ENCODE measurements at regions not wholly inside any gene's neighbourhood (a gene's known extent, or its start where the extent isn't known, plus 50 kb on each side); places are given as distances from the start of the nearest gene placed in this dataset.

- no peak for DNase-seq
- no peaks in the 10 kb centered on the region for H3K36me3 ChIP-seq
- 30% methylated on average over 3 of the region's 3 CpGs for WGBS (ENCODE audit: insufficient coverage, low coverage, low lambda C conversion rate, missing lambda C conversion rate)
- H3K4me1 ChIP-seq = no peaks in the 10 kb centered on the region
- intact Hi-C loops (cut with DNase I) = no loop called here
- H3K27ac ChIP-seq = no peak overlapping the region
- TF ChIP-seq CTCF (IDR thresholded peaks at IDR 0.05) (no peak), POLR2A (IDR thresholded peaks at IDR 0.05) (no peak)
- no peaks in the 10 kb centered on the region for H3K27me3 ChIP-seq
- H3K4me3 ChIP-seq = no peak overlapping the region
- ATAC-seq = no peak
- no peaks in the 10 kb centered on the region for H3K9me3 ChIP-seq
Measured at GRCh38 chr3:162684260-162684659, 1187.7 kb downstream of the OTOL1 start.

GRCh38 chr3:162699291-162699690 is 1202.7 kb downstream of the OTOL1 start:
- Histone ChIP-seq H3K27ac (no peak overlapping the region), H3K36me3 (no peaks in the 10 kb centered on the region), H3K27me3 (no peaks in the 10 kb centered on the region), H3K4me3 (no peak overlapping the region), H3K9me3 (no peaks in the 10 kb centered on the region), H3K4me1 (no peaks in the 10 kb centered on the region)
- no peak for DNase-seq
- WGBS (ENCODE audit: insufficient coverage, low coverage, low lambda C conversion rate, missing lambda C conversion rate) = 26% methylated on average over 1 of the region's 1 CpG
- no peak for ATAC-seq
- intact Hi-C loops (cut with DNase I) = no loop called here
- TF ChIP-seq CTCF (IDR thresholded peaks at IDR 0.05) = no peak
- no peak for TF ChIP-seq POLR2A (IDR thresholded peaks at IDR 0.05)

GRCh38 chr3:162701211-162701610 is 1204.6 kb downstream of the OTOL1 start:
- H3K27ac ChIP-seq = no peak overlapping the region
- H3K27me3 ChIP-seq = no peaks in the 10 kb centered on the region
- WGBS (ENCODE audit: insufficient coverage, low coverage, low lambda C conversion rate, missing lambda C conversion rate) = 61% methylated on average over 4 of the region's 4 CpGs
- no peak for TF ChIP-seq POLR2A (IDR thresholded peaks at IDR 0.05)
- no peak for TF ChIP-seq CTCF (IDR thresholded peaks at IDR 0.05)
- no peaks in the 10 kb centered on the region for H3K4me1 ChIP-seq
- no peaks in the 10 kb centered on the region for H3K36me3 ChIP-seq
- DNase-seq (no peak), ATAC-seq (no peak)
- no peak overlapping the region for H3K4me3 ChIP-seq
- intact Hi-C loops (cut with DNase I) = no loop called here
- H3K9me3 ChIP-seq = no peaks in the 10 kb centered on the region

- Histone ChIP-seq H3K4me3 (no peak overlapping the region), H3K4me1 (no peaks in the 10 kb centered on the region), H3K9me3 (no peaks in the 10 kb centered on the region), H3K27ac (no peak overlapping the region), H3K36me3 (no peaks in the 10 kb centered on the region), H3K27me3 (no peaks in the 10 kb centered on the region)
- no peak for ATAC-seq
- 59% methylated on average over 3 of the region's 31 CpGs for WGBS (ENCODE audit: insufficient coverage, low coverage, low lambda C conversion rate, missing lambda C conversion rate)
- intact Hi-C loops (cut with DNase I) = no loop called here
- DNase-seq = no peak
- no peak for TF ChIP-seq POLR2A (IDR thresholded peaks at IDR 0.05)
- no peak for TF ChIP-seq CTCF (IDR thresholded peaks at IDR 0.05)
Measured at GRCh38 chr3:162702768-162703385, 1206.3 kb downstream of the OTOL1 start.

- H3K36me3 ChIP-seq = no peaks in the 10 kb centered on the region
- WGBS (ENCODE audit: insufficient coverage, low coverage, low lambda C conversion rate, missing lambda C conversion rate) = 24% methylated on average over 1 of the region's 1 CpG
- H3K27me3 ChIP-seq = no peaks in the 10 kb centered on the region
- ATAC-seq (no peak), DNase-seq (no peak)
- no peak for TF ChIP-seq CTCF (IDR thresholded peaks at IDR 0.05)
- no peaks in the 10 kb centered on the region for H3K9me3 ChIP-seq
- H3K4me3 ChIP-seq = no peak overlapping the region
- H3K27ac ChIP-seq = no peak overlapping the region
- intact Hi-C loops (cut with DNase I) = no loop called here
- H3K4me1 ChIP-seq = no peaks in the 10 kb centered on the region
Measured at GRCh38 chr3:162704238-162704637, 1207.6 kb downstream of the OTOL1 start.
